K562 (cell line): ENCODE measurements at regions not wholly inside any gene's neighbourhood (a gene's known extent, or its start where the extent isn't known, plus 50 kb on each side); places are given as distances from the start of the nearest gene placed in this dataset.

ENCODE experiments used
- ATAC-seq: fragments of 200-7000 bp; cut with Tn5 transposase; 3 replicates; pipeline ENCODE4 v1.9.1; 2020; ENCODE audit warnings: moderate library complexity
- BruUV-seq: library from RNA; stranded (reverse); fragments of 400-500 nt; replicated peaks from 2 replicates; lab custom pipeline; 2021; lab: Mats Ljungman, UMichigan
- CTCF ChIA-PET: fragments of 300-600 bp; formaldehyde crosslinking; extraction: SDS; loops from one replicate; lab custom pipeline; 2021; ENCODE audit warnings: low intra/inter-chr PET ratio; lab: Yijun Ruan, JAX
- POLR2A ChIA-PET: fragments of 300-600, 350-650 bp; sonication (Branson Sonifier 250); formaldehyde crosslinking; extraction: SDS; loops from one replicate; lab custom pipeline; 2021; ENCODE audit warnings: antibody characterized with exemption, inconsistent platforms; lab: Yijun Ruan, JAX
- DNase-seq, 4 experiments: peaks; one replicate each; pipeline versions ENCODE4 v3.0.0 to v3.0.0-alpha.2; 2011 to 2018; ENCODE audit warnings: low spot score in 3 of 4, mixed read lengths in 3 of 4; ENCODE audit errors: extremely low read depth in 1 of 4
- FAIRE-seq: peaks from 2 replicates; lab custom pipeline; 2011; peaks lifted over from hg19 to GRCh38; lab: Jason Lieb, UNC
- H2AFZ ChIP-seq: 2 replicates; pipeline ENCODE4 v1.6.0; 2011; ENCODE audit warnings: low read depth, low read length, control low read depth, inconsistent platforms
- H3K27ac ChIP-seq: fragments of 200-600 bp; 3 replicates; pipeline ENCODE4 v1.8.0; 2011; ENCODE audit warnings: low read depth, mild to moderate bottlenecking, control low read depth, inconsistent platforms, low read length, moderate library complexity, mixed read lengths; ENCODE audit errors: extremely low read depth
- H3K27me3 ChIP-seq, 2 experiments: fragments of 300-600 bp in 1 of 2; 2 replicates in 1 of 2; 3 replicates in 1 of 2; pipeline versions ENCODE4 v1.6.0 to v1.8.0; 2011; ENCODE audit warnings: inconsistent platforms in 2 of 2, low read length in 2 of 2, mild to moderate bottlenecking in 1 of 2, mixed read lengths in 1 of 2, moderate library complexity in 1 of 2; ENCODE audit not compliant: control insufficient read depth in 2 of 2, insufficient read depth in 2 of 2
- H3K36me3 ChIP-seq: fragments of 300-600 bp; 3 replicates; pipeline ENCODE4 v1.8.0; 2011; ENCODE audit warnings: mild to moderate bottlenecking, low read length, inconsistent platforms; ENCODE audit not compliant: control insufficient read depth, insufficient read depth
- H3K4me1 ChIP-seq, 2 experiments: fragments of 200-600 bp in 1 of 2; replicated peaks in 1 of 2; 2 replicates in 1 of 2; 3 replicates in 1 of 2; pipeline versions ENCODE4 v1.5.1 to v1.8.0; 2011; ENCODE audit warnings: inconsistent platforms in 2 of 2, low read length in 2 of 2, mild to moderate bottlenecking in 1 of 2, mixed read lengths in 1 of 2, moderate library complexity in 1 of 2; ENCODE audit not compliant: control insufficient read depth in 2 of 2, insufficient read depth in 2 of 2
- H3K4me2 ChIP-seq: 2 replicates; pipeline ENCODE4 v1.6.1; 2011; ENCODE audit warnings: low read length, control low read depth, inconsistent platforms, mixed read lengths; ENCODE audit not compliant: insufficient read depth
- H3K4me3 ChIP-seq: fragments of 200-600 bp; sonication (generic), shearing (Covaris generic); 2 replicates; pipeline ENCODE4 v1.5.1; 2016; ENCODE audit warnings: control low read depth, inconsistent platforms
- H3K79me2 ChIP-seq: fragments of 200-600 bp; 3 replicates; pipeline ENCODE4 v1.8.0; 2011; ENCODE audit warnings: low read length, inconsistent platforms; ENCODE audit not compliant: control insufficient read depth, insufficient read depth
- H3K9ac ChIP-seq, 2 experiments: 2 replicates each; pipeline versions ENCODE4 v1.6.0 to v1.6.1; 2011; ENCODE audit warnings: low read depth in 2 of 2, low read length in 2 of 2, control low read depth in 1 of 2, inconsistent platforms in 1 of 2, mild to moderate bottlenecking in 1 of 2, mixed read lengths in 1 of 2; ENCODE audit not compliant: insufficient read depth in 1 of 2
- H3K9me1 ChIP-seq: one replicate; pipeline ENCODE4 v1.6.0; 2011; ENCODE audit warnings: inconsistent platforms, mild to moderate bottlenecking, low read length, moderate library complexity; ENCODE audit not compliant: control insufficient read depth, insufficient read depth
- H3K9me3 ChIP-seq: replicated peaks from 2 replicates; pipeline ENCODE4 v1.5.1; 2011; ENCODE audit warnings: low read depth, low read length, inconsistent platforms; ENCODE audit not compliant: control insufficient read depth, insufficient read depth
- H4K20me1 ChIP-seq: replicated peaks from 2 replicates; pipeline ENCODE4 v1.6.1; 2011; ENCODE audit warnings: low read length, inconsistent platforms, mixed read lengths; ENCODE audit not compliant: control insufficient read depth, insufficient read depth
- ELF2 ChIP-seq: fragments of 250-450 bp; sonication (Bioruptor Pico); IDR thresholded peaks from 2 replicates; pipeline ENCODE4 v1.5.0; 2021; ENCODE audit warnings: mild to moderate bottlenecking
- HIVEP1 ChIP-seq: fragments of 250-450 bp; sonication (Bioruptor Pico); IDR thresholded peaks from 2 replicates; pipeline ENCODE4 v1.4.0; 2020; ENCODE audit warnings: mild to moderate bottlenecking
- ILK ChIP-seq: fragments of 450-650 bp; IDR thresholded peaks from 2 replicates; pipeline ENCODE4 v1.6.1; 2016; ENCODE audit warnings: missing genetic modification characterization, low read depth, mild to moderate bottlenecking, missing compliant biosample characterization, moderate library complexity, borderline replicate concordance
- NFE2 ChIP-seq: IDR thresholded peaks from 2 replicates; pipeline ENCODE4 v1.6.1; 2014; ENCODE audit warnings: antibody characterized with exemption, low read depth
- RBFOX2 ChIP-seq: fragments of 200-400 bp; formaldehyde crosslinking; IDR thresholded peaks from 2 replicates; pipeline ENCODE4 v1.6.1; 2017; ENCODE audit warnings: low read depth, mild to moderate bottlenecking, low read length, moderate library complexity
- RFX5 ChIP-seq: IDR thresholded peaks from 2 replicates; pipeline ENCODE4 v1.6.1; 2011; ENCODE audit warnings: low read depth, mild to moderate bottlenecking, improper control_type of control experiment, low read length
- SMARCE1 ChIP-seq: fragments of 450-650 bp; IDR thresholded peaks from 2 replicates; pipeline ENCODE4 v1.7.1; 2016; ENCODE audit warnings: mild to moderate bottlenecking
- SP2 ChIP-seq: IDR thresholded peaks from 2 replicates; pipeline ENCODE4 v1.6.1; 2011; ENCODE audit warnings: mild to moderate bottlenecking, low read depth, low read length, moderate library complexity; ENCODE audit not compliant: poor library complexity, severe bottlenecking; ENCODE audit errors: extremely low read depth
- TARDBP ChIP-seq: fragments of 450-650 bp; IDR thresholded peaks from 2 replicates; pipeline ENCODE4 v1.6.1; 2016
- WGBS: fragments of 100-300 bp; shearing (Covaris generic); methylation state at CpG from one replicate; pipeline ENCODE4 v1.1.6; 2016; ENCODE audit warnings: low coverage, mixed read lengths; ENCODE audit not compliant: insufficient coverage; ENCODE audit errors: missing lambda C conversion rate; 5-methylcytosine and 5-hydroxymethylcytosine counted together
- in situ Hi-C: fragments of 300-500 bp; cut with MboI; formaldehyde crosslinking; loops from 4 replicates; pipeline ENCODE4 v1.15.0; 2018; ENCODE audit warnings: inconsistent platforms, mixed read lengths
- intact Hi-C: fragments of 100-400 bp; cut with micrococcal nuclease; formaldehyde crosslinking; loops from 2 replicates; pipeline ENCODE4 v1.14.2; 2022
- TF ChIP-seq, protein P1 (sequence below), 2 experiments: fragments of 450-650 bp in 1 of 2; sonication (generic) in 1 of 2; formaldehyde crosslinking; conservative IDR thresholded peaks; 2 replicates each; pipeline versions ENCODE4 v1.4.0 to v1.8.1; 2020 to 2022; ENCODE audit warnings: mild to moderate bottlenecking in 1 of 2, missing genetic modification reagents in 1 of 2
- TF ChIP-seq, protein P2 (sequence below): IDR thresholded peaks from 2 replicates; pipeline ENCODE4 v1.6.1; 2012; ENCODE audit warnings: low read depth, low read length, improper control_type of control experiment, borderline replicate concordance

DNA sequence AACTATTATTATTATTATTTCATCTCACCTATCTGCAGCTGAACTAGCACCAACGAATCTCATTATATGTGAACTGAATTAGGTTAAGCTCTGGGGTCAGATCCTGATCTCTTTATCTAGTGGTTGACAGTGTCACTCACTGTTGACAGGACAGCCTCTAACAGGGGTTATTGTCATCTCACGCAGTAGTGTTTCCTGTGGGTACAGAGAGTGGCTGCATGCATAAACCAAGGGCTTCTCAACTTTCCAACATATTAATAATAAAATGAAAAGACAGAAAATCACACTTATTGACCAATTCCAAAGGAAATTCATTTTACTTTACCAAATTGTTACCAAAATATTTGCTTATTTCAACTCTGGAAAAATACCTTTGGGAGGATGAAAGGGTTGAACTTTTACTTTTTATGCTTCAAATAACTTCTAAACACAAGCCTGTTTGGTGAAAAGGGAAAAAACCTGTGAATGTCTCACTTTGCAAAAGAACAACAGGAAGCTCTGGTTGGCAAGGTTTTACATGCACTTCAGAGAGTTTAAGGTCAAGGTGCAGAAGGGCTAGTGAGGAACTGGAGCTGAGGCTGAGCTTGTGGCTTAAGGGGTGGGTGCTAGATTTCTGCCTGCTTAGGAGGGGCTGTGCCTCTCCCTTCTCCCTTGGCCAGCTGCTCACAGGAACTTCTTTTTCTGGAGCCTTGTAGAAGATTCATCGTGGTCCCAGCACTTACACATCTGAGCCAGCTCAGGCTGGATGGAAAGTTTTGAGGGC lies 72.6 kb downstream of the CTAGE1 start:
- H3K9me3 ChIP-seq: no peaks in the 10 kb centered on the region
- no peak overlapping the region for H2AFZ ChIP-seq
- intact Hi-C loops (no loop called here), in situ Hi-C loops (no loop called here)
- ATAC-seq: no peak
- H3K9me1 ChIP-seq: no peaks in the 10 kb centered on the region
- BruUV-seq: no TSS peak
- FAIRE-seq: peak; percentile 59
- H4K20me1 ChIP-seq: no peaks in the 10 kb centered on the region; the same call in 1 of the 2 replicates
- no peak overlapping the region for H3K4me2 ChIP-seq
- no peak for DNase-seq
- CTCF ChIA-PET: no interaction called here
- no peaks in the 10 kb centered on the region for H3K79me2 ChIP-seq
- POLR2A ChIA-PET: no interaction called here
- H3K4me3 ChIP-seq: no peak overlapping the region
- TF ChIP-seq NFE2: no peak
- WGBS: 0% methylated on average over 3 of the region's 3 CpGs
- H3K4me1 ChIP-seq: peaks cover 3 to 9% of the 10 kb centered on the region in 2 experiments; a peak in 2 of 5 replicates
- H3K9ac ChIP-seq: no peak overlapping the region
- peaks cover 30 to 42% of the 10 kb centered on the region in 2 experiments for H3K27me3 ChIP-seq
- H3K27ac ChIP-seq: no peak overlapping the region
- no peaks in the 10 kb centered on the region for H3K36me3 ChIP-seq

DNA sequence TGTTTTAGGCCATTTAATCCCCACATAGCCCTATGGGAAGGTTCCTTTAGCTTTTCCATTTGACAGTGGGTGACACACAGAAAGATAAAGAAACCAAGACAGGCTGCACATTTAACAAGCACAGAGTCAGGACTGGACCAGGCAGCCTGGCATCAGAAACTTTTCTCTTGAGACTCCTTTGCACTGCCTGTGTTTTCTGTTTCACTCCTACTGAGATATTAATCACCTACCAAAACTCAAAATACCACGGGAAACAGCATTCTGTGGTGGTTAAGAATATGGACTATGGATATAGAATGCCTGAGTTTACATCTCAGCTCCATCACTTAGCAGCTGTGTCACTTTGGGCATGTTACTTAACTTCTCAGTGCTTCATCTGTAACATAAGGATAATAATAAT lies 73.3 kb downstream of the CTAGE1 start:
- ATAC-seq (no peak), FAIRE-seq (no peak), DNase-seq (no peak)
- Histone ChIP-seq H3K27ac (no peak overlapping the region), H3K4me3 (no peak overlapping the region), H3K9me1 (no peaks in the 10 kb centered on the region), H3K9me3 (no peaks in the 10 kb centered on the region), H3K4me2 (no peak overlapping the region), H2AFZ (no peak overlapping the region), H4K20me1 (no peaks in the 10 kb centered on the region; the same call in 1 of the 2 replicates), H3K9ac (no peak overlapping the region), H3K79me2 (no peaks in the 10 kb centered on the region), H3K4me1 (peaks cover 3 to 9% of the 10 kb centered on the region in 2 experiments; a peak in 2 of 5 replicates), H3K36me3 (no peaks in the 10 kb centered on the region), H3K27me3 (peaks cover 24 to 36% of the 10 kb centered on the region in 2 experiments)
- ChIA-PET POLR2A (interaction anchor here (1.2 kb wide), 1 partner anchor 58 kb away, joined by 7 read pairs; no protein-coding TSS in a partner anchor), CTCF (interaction anchor here (0.6 kb wide), 1 partner anchor 949 kb away, joined by 4 read pairs; no protein-coding TSS in a partner anchor)
- TF ChIP-seq TARDBP (no peak), RFX5 (no peak), HIVEP1 (CRISPR knock-in tag) (no peak), ILK (tag) (no peak), RBFOX2 (no peak), SMARCE1 (no peak), SP2 (no peak), ELF2 (no peak)
- TF ChIP-seq, protein P1, sequence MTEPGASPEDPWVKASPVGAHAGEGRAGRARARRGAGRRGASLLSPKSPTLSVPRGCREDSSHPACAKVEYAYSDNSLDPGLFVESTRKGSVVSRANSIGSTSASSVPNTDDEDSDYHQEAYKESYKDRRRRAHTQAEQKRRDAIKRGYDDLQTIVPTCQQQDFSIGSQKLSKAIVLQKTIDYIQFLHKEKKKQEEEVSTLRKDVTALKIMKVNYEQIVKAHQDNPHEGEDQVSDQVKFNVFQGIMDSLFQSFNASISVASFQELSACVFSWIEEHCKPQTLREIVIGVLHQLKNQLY (CRISPR knock-in tag; conservative IDR thresholded peaks at IDR 0.05): no peak
- TF ChIP-seq, protein P2, sequence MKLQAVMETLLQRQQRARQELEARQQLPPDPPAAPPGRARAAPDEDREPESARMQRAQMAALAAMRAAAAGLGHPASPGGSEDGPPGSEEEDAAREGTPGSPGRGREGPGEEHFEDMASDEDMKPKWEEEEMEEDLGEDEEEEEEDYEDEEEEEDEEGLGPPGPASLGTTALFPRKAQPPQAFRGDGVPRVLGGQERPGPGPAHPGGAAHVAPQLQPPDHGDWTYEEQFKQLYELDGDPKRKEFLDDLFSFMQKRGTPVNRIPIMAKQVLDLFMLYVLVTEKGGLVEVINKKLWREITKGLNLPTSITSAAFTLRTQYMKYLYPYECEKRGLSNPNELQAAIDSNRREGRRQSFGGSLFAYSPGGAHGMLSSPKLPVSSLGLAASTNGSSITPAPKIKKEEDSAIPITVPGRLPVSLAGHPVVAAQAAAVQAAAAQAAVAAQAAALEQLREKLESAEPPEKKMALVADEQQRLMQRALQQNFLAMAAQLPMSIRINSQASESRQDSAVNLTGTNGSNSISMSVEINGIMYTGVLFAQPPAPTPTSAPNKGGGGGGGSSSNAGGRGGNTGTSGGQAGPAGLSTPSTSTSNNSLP: no peak
- in situ Hi-C loops: no loop called here
- BruUV-seq: no TSS peak
- intact Hi-C loops: no loop called here
- 0% methylated on average over 1 of the region's 1 CpG for WGBS
